ENCODE measurements at regions not wholly inside any gene's neighbourhood (a gene's known extent, or its start where the extent isn't known, plus 50 kb on each side); places are given as distances from the start of the nearest gene placed in this dataset.
A peak's percentile ranks its signal among the peaks of the same experiment; 100 is the strongest.

DNA sequence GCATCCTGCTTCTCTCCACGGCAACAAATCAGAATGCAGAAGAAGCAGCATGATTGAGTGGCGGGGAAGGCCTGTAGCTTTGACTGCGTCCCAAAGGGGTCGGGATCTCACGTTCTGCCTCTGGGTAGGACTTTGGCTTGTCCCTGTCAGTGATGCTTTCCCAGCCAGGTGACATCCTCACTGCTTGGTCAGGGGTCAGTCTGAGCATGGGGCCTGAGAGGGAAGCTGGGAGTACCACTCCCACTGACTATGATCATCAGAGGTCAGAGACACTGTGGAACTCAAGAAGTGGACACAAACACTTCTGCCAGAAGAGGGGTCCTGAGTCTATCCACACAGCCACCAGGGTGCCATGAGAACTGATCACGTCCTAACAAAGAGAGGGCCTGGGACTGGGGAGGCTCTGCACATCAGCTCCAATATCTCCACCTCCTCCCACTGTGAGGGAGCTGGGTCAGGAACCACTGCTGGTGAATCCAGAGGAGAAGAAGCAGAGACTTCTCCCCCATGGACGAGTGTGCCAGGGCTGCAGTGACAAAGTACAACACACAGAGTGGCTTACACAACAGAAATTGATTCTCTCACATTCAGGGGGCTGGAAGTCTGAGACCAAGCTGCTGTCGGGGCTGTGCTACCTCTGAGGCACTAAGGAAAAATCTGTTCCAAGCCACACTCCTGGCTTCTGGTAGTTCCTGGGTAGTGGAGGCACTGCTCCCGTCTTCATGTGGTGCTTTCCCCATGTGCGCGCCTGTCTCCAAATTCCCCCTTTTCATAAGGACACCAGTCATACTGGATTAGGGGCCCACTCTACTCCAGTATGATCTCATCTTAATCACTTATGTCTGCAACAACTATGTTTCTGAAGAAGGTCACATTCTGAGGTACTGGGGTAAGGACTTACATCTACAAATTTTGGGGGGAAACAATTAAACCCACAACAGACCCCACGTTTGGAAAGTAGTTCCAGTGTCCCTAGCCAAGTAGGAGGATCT is 131.1 kb downstream of the CYP26A1 start:
- TF ChIP-seq, protein P1, sequence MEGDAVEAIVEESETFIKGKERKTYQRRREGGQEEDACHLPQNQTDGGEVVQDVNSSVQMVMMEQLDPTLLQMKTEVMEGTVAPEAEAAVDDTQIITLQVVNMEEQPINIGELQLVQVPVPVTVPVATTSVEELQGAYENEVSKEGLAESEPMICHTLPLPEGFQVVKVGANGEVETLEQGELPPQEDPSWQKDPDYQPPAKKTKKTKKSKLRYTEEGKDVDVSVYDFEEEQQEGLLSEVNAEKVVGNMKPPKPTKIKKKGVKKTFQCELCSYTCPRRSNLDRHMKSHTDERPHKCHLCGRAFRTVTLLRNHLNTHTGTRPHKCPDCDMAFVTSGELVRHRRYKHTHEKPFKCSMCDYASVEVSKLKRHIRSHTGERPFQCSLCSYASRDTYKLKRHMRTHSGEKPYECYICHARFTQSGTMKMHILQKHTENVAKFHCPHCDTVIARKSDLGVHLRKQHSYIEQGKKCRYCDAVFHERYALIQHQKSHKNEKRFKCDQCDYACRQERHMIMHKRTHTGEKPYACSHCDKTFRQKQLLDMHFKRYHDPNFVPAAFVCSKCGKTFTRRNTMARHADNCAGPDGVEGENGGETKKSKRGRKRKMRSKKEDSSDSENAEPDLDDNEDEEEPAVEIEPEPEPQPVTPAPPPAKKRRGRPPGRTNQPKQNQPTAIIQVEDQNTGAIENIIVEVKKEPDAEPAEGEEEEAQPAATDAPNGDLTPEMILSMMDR (IDR thresholded peaks at IDR 0.05; ENCODE audit: insufficient read depth, low read depth, low read length): no peak
- no peak for DNase-seq (ENCODE audit: low read depth)
- H3K4me3 ChIP-seq (ENCODE audit: low read depth, low read length): no peak overlapping the region

DNA sequence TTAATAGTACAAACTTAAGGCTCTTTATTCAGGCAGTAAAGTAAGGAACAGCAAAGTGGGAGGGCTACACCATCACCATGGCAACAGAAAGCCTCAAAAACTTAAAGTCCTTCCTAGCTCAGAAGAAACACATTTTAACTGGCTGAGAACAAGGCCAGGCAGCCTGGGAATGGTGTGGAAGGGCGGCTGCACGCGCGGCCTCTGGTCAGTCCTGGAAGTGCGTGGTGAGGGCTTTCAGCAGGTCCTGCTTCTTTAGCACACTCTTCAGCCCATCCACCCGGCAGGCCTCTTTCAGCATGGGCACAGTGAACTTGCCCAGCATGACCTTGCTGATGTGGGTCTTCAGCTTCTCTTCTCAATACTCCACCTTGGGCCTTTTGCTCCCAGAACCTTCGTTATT is 133.0 kb downstream of the CYP26A1 start:
- peak; percentile 7 for DNase-seq (ENCODE audit: low read depth)
- TF ChIP-seq, protein P1 (IDR thresholded peaks at IDR 0.05; ENCODE audit: insufficient read depth, low read depth, low read length): no peak
- no peak overlapping the region for H3K4me3 ChIP-seq (ENCODE audit: low read depth, low read length)

DNA sequence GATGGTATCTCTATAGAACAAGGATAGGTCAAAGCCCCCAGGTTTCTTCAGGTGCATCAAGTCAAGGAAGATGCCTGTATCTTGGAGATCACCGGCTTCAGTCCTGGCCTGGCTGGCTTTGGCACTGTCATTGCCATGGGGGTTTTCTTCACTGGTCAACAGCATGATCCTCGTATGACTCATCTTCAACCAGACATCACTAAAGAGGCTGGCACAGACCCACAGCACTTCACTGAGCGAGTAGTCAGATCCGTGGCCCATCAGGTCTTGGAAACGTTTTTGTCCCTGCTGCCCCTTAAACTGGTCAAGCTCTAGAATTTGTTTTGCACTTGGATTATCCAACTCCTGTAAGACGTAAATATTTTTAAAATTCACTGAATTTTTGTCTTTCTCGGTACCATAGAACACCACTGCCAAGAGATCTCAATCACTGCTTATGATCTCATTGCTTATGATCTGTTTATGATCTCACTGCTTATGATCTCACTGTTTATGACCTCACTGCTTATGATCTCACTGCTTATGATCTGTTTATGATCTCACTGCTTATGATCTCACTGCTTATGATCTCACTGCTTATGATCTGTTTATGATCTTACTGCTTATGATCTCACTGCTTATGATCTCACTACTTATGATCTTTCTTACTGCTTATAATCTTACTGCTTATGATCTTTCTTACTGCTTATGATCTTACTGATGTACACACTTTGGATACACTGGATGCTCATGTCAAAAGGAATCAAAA is 135.2 kb downstream of the CYP26A1 start:
- TF ChIP-seq, protein P1 (IDR thresholded peaks at IDR 0.05; ENCODE audit: insufficient read depth, low read depth, low read length): no peak

DNA sequence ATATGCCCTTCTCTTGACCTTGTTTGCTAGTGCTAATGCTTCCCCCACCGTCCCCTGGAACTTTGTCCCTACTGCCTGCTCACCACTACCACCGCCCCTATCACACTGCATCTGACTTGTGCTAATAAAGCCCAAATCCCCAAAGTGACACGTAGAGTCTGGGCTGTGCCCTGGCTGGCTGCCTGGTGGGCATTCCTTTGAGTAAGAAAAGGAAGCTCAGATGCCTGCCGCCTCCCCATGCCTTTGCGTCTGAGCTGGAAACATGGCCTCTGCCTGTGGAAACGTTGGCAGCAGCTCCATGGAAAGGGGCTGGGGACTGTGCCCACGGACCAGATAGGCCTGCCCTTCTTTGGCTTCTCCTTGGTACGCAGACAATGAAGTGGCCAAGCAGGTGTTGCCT is 138.3 kb downstream of the CYP26A1 start:
- no peak for DNase-seq (ENCODE audit: low read depth)
- no peak overlapping the region for H3K4me3 ChIP-seq (ENCODE audit: low read depth, low read length)
- TF ChIP-seq, protein P1 (IDR thresholded peaks at IDR 0.05; ENCODE audit: insufficient read depth, low read depth, low read length): no peak

More for the DNA sequence above, 135.2 kb downstream of the CYP26A1 start:
- no peak overlapping the region for H3K4me3 ChIP-seq (ENCODE audit: low read depth, low read length)
- DNase-seq (ENCODE audit: low read depth): no peak

DNA sequence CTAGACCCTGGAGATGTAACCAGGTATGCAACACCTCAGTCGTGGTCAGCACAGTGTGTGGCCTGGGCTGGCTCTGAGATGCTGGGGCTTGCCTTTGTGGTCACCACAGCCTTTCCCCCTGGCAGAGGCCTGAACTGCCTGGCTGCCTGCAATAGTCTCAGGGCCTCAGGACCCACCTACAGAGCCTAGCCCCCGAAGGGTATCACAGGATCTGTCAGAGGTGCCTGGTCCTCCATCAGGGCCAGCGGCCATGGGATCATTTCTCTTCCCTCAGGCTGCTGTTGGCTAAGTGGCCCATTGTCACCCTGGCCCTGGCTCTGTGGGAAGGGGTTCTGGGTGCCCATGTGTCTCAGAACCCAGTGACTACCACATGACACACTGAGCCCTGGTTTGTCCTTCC is 141.6 kb downstream of the CYP26A1 start:
- TF ChIP-seq, protein P1 (IDR thresholded peaks at IDR 0.05; ENCODE audit: insufficient read depth, low read depth, low read length): no peak
- no peak overlapping the region for H3K4me3 ChIP-seq (ENCODE audit: low read depth, low read length)
- no peak for DNase-seq (ENCODE audit: low read depth)

DNA sequence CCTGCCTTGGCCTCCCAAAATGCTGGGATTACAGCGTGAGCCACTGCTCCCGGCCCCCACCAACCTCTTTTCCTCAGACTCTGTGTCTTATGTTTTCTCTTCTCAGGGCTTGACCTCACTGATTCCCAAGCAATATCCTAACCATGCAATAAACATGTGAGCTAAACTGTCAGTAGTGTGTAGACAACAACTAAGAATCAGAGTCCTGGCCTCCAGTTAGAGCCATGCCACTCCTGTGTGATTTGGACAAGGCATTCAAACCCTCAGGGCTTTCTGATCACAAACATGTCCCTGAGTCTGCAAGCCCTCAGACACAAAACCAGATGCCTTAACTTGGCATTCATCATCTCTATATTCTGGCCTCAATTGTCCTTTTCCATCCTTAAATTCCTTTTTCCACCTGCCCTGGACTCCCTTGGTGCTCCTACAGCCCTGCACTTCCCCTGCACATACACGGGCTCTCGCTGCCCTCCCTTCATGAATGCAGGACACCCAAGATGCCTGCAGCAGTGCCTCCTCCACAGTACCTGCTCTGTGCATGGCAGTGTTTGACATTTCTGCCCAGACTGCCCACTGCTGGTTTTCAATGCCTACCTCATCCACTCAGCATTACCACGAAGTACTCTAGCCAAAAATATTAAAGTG is 142.8 kb downstream of the CYP26A1 start:
- TF ChIP-seq, protein P1 (IDR thresholded peaks at IDR 0.05; ENCODE audit: insufficient read depth, low read depth, low read length): no peak

More for the DNA sequence above, 142.8 kb downstream of the CYP26A1 start:
- DNase-seq (ENCODE audit: low read depth): no peak
- H3K4me3 ChIP-seq (ENCODE audit: low read depth, low read length): no peak overlapping the region
